HUES64 (cell line): ENCODE measurements at regions not wholly inside any gene's neighbourhood (a gene's known extent, or its start where the extent isn't known, plus 50 kb on each side); places are given as distances from the start of the nearest gene placed in this dataset.

Experiments used
- H3K27ac ChIP-seq: 2 replicates; pipeline ENCODE4 v1.7.0; 2013; ENCODE audit warnings: low read depth, low read length, inconsistent platforms
- H3K27me3 ChIP-seq: 2 replicates; pipeline ENCODE4 v1.6.1; 2013; ENCODE audit warnings: mild to moderate bottlenecking, low read length; ENCODE audit not compliant: insufficient read depth
- H3K36me3 ChIP-seq: 2 replicates; pipeline ENCODE4 v1.6.1; 2013; ENCODE audit warnings: mild to moderate bottlenecking, low read length; ENCODE audit not compliant: insufficient read depth
- H3K4me1 ChIP-seq: 2 replicates; pipeline ENCODE4 v1.6.1; 2013; ENCODE audit warnings: mild to moderate bottlenecking, low read length, moderate library complexity; ENCODE audit not compliant: insufficient read depth
- H3K4me3 ChIP-seq: 2 replicates; pipeline ENCODE4 v1.5.1; 2013; ENCODE audit warnings: mild to moderate bottlenecking, low read length, moderate library complexity
- H3K9ac ChIP-seq: 2 replicates; pipeline ENCODE4 v1.6.1; 2013; ENCODE audit warnings: mild to moderate bottlenecking, low read depth, low read length
- H3K9me3 ChIP-seq: 2 replicates; pipeline ENCODE4 v1.6.1; 2013; ENCODE audit warnings: low read depth, low read length; ENCODE audit not compliant: insufficient read depth
- WGBS: fragments of 150-250, 120-280 bp; methylation state at CpG from one replicate; pipeline ENCODE4 v1.1.7; 2013; ENCODE audit warnings: missing lambda C conversion rate; 5-methylcytosine and 5-hydroxymethylcytosine counted together

DNA sequence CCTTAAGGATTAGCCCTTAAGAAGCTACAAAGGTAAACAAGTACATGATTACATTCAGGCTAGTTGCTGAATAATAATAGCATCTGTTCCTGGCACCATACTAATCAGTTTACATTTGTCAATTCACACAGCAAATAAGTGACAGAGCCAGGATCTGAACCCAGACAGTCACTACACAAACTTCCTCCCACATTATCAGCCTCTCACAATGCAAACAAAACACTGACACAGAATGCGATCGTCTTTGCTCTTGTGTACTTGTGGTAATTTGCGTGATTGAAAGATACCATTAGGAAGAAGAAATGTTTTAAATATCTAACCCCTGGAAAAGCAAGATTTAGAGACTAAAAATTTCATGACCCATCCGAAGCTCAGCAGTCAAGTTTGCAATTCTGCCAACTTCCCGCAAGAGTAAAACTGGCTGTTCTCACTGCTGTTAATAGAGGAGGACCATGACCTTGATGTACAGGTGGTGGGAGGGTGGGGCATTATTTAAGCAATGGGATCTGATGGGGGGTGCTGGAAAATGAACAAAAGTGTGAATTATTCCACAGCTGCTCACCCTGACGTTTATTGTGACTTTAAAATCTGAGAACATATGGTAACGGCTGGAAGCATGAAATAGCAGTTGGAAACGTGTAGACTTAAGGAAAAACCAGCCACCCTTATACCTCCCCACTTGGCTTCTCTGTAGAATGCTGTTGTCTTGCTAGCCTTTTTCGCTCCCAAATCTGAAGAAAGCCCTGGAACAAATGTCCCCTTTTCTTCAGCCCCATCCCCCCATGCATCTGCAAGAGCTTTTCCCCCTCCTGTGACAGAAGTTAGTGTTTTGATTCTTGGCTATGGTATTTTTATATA is 95.3 kb upstream of the ARMC2 start:
- Histone ChIP-seq H3K27me3 (no peaks in the 10 kb centered on the region), H3K9me3 (no peaks in the 10 kb centered on the region), H3K4me3 (no peak overlapping the region), H3K4me1 (no peaks in the 10 kb centered on the region), H3K27ac (no peak overlapping the region), H3K36me3 (no peaks in the 10 kb centered on the region), H3K9ac (no peak overlapping the region)
- WGBS, result 90% methylated on average over 6 of the region's 9 CpGs

GRCh38 chr6:108755257-108756240 is 92.7 kb upstream of the ARMC2 start:
- 88% methylated on average over 2 of the region's 3 CpGs for WGBS
- H3K9ac ChIP-seq, result no peak overlapping the region
- H3K27me3 ChIP-seq, result no peaks in the 10 kb centered on the region
- H3K27ac ChIP-seq, result no peak overlapping the region
- no peaks in the 10 kb centered on the region for H3K9me3 ChIP-seq
- no peaks in the 10 kb centered on the region for H3K36me3 ChIP-seq
- H3K4me1 ChIP-seq, result no peaks in the 10 kb centered on the region; the same call in 1 of the 2 replicates
- no peak overlapping the region for H3K4me3 ChIP-seq

DNA sequence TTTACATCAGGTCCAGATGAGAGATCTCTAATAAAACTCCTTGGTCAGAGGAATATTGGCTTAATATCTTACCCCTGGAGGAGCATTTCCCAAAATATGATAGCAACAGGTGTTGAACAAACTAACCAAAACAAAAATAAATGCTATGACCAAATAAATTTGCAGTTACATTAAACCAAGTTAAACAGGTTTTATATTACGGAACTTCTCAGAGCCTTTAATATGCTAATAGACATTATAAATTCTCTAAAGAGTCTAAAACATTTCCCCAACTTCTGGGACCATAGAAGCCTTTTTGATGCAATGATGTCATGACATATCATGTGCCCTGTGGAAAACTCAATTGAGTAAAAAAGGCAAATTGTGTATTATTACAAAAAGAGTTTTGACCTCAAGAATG is 90.9 kb upstream of the ARMC2 start:
- Histone ChIP-seq H3K36me3 (no peaks in the 10 kb centered on the region), H3K4me3 (no peak overlapping the region), H3K27me3 (no peaks in the 10 kb centered on the region), H3K4me1 (no peaks in the 10 kb centered on the region; the same call in 1 of the 2 replicates), H3K9ac (no peak overlapping the region), H3K9me3 (no peaks in the 10 kb centered on the region), H3K27ac (no peak overlapping the region)
- 100% methylated on average over 1 of the region's 1 CpG for WGBS

- no peaks in the 10 kb centered on the region; the same call in 1 of the 2 replicates for H3K4me1 ChIP-seq
- H3K27me3 ChIP-seq, result no peaks in the 10 kb centered on the region
- WGBS, result 94% methylated on average over 5 of the region's 5 CpGs
- no peak overlapping the region for H3K4me3 ChIP-seq
- H3K9ac ChIP-seq, result no peak overlapping the region
- no peaks in the 10 kb centered on the region for H3K9me3 ChIP-seq
- no peaks in the 10 kb centered on the region for H3K36me3 ChIP-seq
- no peak overlapping the region for H3K27ac ChIP-seq
Measured at GRCh38 chr6:108758884-108759283, 89.3 kb upstream of the ARMC2 start.

GRCh38 chr6:108760126-108761050 is 87.8 kb upstream of the ARMC2 start:
- Histone ChIP-seq H3K36me3 (no peaks in the 10 kb centered on the region), H3K9ac (no peak overlapping the region), H3K4me3 (no peak overlapping the region), H3K4me1 (no peaks in the 10 kb centered on the region; the same call in 1 of the 2 replicates), H3K27me3 (no peaks in the 10 kb centered on the region), H3K9me3 (no peaks in the 10 kb centered on the region), H3K27ac (no peak overlapping the region)
- WGBS, result 89% methylated on average over 9 of the region's 9 CpGs

DNA sequence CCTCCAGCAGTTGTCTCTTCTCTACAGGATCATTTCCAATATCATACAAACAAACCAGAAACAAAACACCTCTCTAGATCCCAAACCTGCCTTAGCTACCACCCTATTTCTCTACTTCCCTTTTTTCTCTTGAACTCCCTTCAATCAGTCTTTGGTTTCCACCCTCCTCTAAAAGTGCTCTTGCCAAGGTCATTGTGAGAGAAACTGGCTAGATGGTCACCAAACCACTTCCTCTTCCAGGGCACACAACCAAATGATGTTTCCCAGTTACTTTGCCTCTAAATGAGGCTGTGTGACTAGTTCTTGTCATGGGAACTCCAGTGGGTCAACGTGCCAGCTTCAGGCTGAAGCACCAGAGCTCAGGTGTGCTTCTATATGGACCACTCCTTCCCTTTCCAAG is 85.8 kb upstream of the ARMC2 start:
- Histone ChIP-seq H3K36me3 (no peaks in the 10 kb centered on the region), H3K9me3 (no peaks in the 10 kb centered on the region), H3K27ac (no peak overlapping the region), H3K4me1 (peaks cover 8% of the 10 kb centered on the region), H3K4me3 (no peak overlapping the region), H3K9ac (no peak overlapping the region), H3K27me3 (no peaks in the 10 kb centered on the region)
- 92% methylated on average over 1 of the region's 1 CpG for WGBS

GRCh38 chr6:108763931-108764579 is 84.2 kb upstream of the ARMC2 start:
- peaks cover 8% of the 10 kb centered on the region for H3K4me1 ChIP-seq
- no peaks in the 10 kb centered on the region for H3K36me3 ChIP-seq
- no peaks in the 10 kb centered on the region for H3K27me3 ChIP-seq
- H3K9me3 ChIP-seq, result no peaks in the 10 kb centered on the region
- 93% methylated on average over 10 of the region's 10 CpGs for WGBS
- H3K27ac ChIP-seq, result no peak overlapping the region
- H3K9ac ChIP-seq, result no peak overlapping the region
- H3K4me3 ChIP-seq, result no peak overlapping the region

- Histone ChIP-seq H3K36me3 (no peaks in the 10 kb centered on the region), H3K4me1 (peaks cover 8% of the 10 kb centered on the region), H3K27me3 (no peaks in the 10 kb centered on the region), H3K9ac (no peak overlapping the region), H3K9me3 (no peaks in the 10 kb centered on the region), H3K4me3 (no peak overlapping the region), H3K27ac (no peak overlapping the region)
- WGBS, result 100% methylated on average over 1 of the region's 1 CpG
Measured at GRCh38 chr6:108764580-108764950, 83.7 kb upstream of the ARMC2 start.

DNA sequence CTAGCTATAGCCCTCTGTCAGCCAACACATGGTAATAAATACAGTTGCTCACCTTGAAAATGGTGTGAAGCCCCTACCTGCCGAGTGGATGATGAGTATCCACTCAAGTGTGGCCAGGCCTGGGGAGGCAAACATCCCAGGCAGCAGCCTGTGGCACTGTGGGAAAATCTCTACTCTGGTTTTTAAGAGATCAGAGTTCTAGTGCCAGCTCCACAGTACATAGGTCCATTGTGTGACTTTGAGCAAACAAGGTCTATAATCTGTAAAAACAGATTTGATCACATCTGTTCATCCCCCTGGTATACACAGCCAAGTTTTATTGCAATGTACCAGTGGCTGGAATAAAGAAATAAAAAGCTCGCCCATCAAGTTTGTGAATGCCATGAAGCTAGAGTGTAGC is 82.7 kb upstream of the ARMC2 start:
- H3K9ac ChIP-seq, result no peak overlapping the region
- H3K36me3 ChIP-seq, result no peaks in the 10 kb centered on the region
- H3K9me3 ChIP-seq, result no peaks in the 10 kb centered on the region
- peaks cover 8% of the 10 kb centered on the region for H3K4me1 ChIP-seq
- H3K27me3 ChIP-seq, result no peaks in the 10 kb centered on the region
- no peak overlapping the region for H3K4me3 ChIP-seq
- no peak overlapping the region for H3K27ac ChIP-seq
- 94% methylated on average over 2 of the region's 2 CpGs for WGBS

DNA sequence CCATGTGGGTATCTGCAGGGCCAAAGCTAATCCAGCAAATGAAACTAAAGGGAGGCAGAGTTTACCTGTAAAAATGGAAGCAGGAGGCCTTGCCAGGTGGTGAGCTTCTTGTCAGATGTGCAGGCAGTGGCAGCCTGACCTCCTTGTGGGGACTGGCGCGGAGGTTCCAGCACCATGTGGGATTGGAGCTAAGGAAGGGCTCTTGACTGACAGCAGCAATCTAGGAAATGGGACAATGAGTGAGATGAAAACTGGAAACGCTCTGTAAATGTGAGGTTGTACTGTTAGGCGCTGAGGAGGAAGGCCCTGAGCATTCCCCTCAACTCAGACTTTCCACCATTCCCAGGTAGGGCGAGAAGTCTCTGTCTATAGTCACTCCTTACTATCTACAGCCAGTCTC is 81.8 kb upstream of the ARMC2 start:
- Histone ChIP-seq H3K27me3 (no peaks in the 10 kb centered on the region), H3K4me1 (peaks cover 8% of the 10 kb centered on the region), H3K4me3 (no peak overlapping the region), H3K9ac (no peak overlapping the region), H3K27ac (no peak overlapping the region), H3K9me3 (no peaks in the 10 kb centered on the region), H3K36me3 (no peaks in the 10 kb centered on the region)
- WGBS, result 97% methylated on average over 5 of the region's 5 CpGs
